CD14-positive monocyte (primary cell): ENCODE measurements at regions not wholly inside any gene's neighbourhood (a gene's known extent, or its start where the extent isn't known, plus 50 kb on each side); places are given as distances from the start of the nearest gene placed in this dataset.
A peak's percentile ranks its signal among the peaks of the same experiment; 100 is the strongest.

Experiments
- DNase-seq, 3 donors: peaks; one replicate each; pipeline ENCODE4 v3.0.0-alpha.2; 2011 to 2022
- H2AFZ ChIP-seq: 2 replicates; pipeline ENCODE4 v1.6.0; 2012; ENCODE audit warnings: mild to moderate bottlenecking, low read depth, low read length, inconsistent platforms; ENCODE audit not compliant: insufficient read depth, poor library complexity, severe bottlenecking
- H3K27ac ChIP-seq, 2 donors: 1 replicate in 1 of 2; 2 replicates in 1 of 2; pipeline ENCODE4 v1.5.1; 2012 to 2013; ENCODE audit warnings: low read length in 2 of 2, control low read depth in 1 of 2, inconsistent platforms in 1 of 2, low read depth in 1 of 2, mild to moderate bottlenecking in 1 of 2
- H3K27me3 ChIP-seq, 2 donors: one replicate each; pipeline versions ENCODE4 v1.6.0 to v1.6.1; 2011 to 2013; ENCODE audit warnings: low read length in 2 of 2; ENCODE audit not compliant: control insufficient read depth in 2 of 2, insufficient read depth in 2 of 2
- H3K36me3 ChIP-seq, 2 donors: replicated peaks in 1 of 2; 1 replicate in 1 of 2; 2 replicates in 1 of 2; pipeline versions ENCODE4 v1.5.1 to v1.6.1; 2012 to 2013; ENCODE audit warnings: low read length in 2 of 2, control low read depth in 1 of 2, inconsistent platforms in 1 of 2, mild to moderate bottlenecking in 1 of 2; ENCODE audit not compliant: insufficient read depth in 2 of 2, control insufficient read depth in 1 of 2
- H3K4me1 ChIP-seq, 2 donors: 1 replicate in 1 of 2; 2 replicates in 1 of 2; pipeline versions ENCODE4 v1.5.1 to v1.6.1; 2012 to 2013; ENCODE audit warnings: low read length in 2 of 2, control low read depth in 1 of 2, inconsistent platforms in 1 of 2, mild to moderate bottlenecking in 1 of 2, moderate library complexity in 1 of 2; ENCODE audit not compliant: insufficient read depth in 2 of 2, control insufficient read depth in 1 of 2
- H3K4me2 ChIP-seq: replicated peaks from 2 replicates; pipeline ENCODE3; 2012; ENCODE audit warnings: low read length, moderate library complexity, mild to moderate bottlenecking; ENCODE audit not compliant: poor library complexity, severe bottlenecking; ENCODE audit errors: extremely low read depth
- H3K4me3 ChIP-seq, 3 experiments: fragments of 200-600 bp in 1 of 3; sonication (generic) in 1 of 3; replicated peaks in 1 of 3; 1 replicate in 2 of 3; 2 replicates in 1 of 3; pipeline ENCODE4 v1.5.1; 2011 to 2013; ENCODE audit warnings: low read length in 3 of 3, mild to moderate bottlenecking in 3 of 3, control low read depth in 2 of 3, low read depth in 2 of 3, inconsistent platforms in 1 of 3, moderate library complexity in 1 of 3
- H3K79me2 ChIP-seq: 2 replicates; pipeline ENCODE4 v1.6.0; 2012; ENCODE audit warnings: mild to moderate bottlenecking, control low read depth, inconsistent platforms, low read length, moderate library complexity; ENCODE audit not compliant: insufficient read depth
- H3K9ac ChIP-seq: 2 replicates; pipeline ENCODE4 v1.6.0; 2017; ENCODE audit warnings: low read length, mild to moderate bottlenecking; ENCODE audit not compliant: insufficient read depth, poor library complexity, severe bottlenecking
- H3K9me3 ChIP-seq, 2 donors: replicated peaks in 1 of 2; 1 replicate in 1 of 2; 2 replicates in 1 of 2; pipeline versions ENCODE4 v1.5.1 to v1.6.1; 2012 to 2013; ENCODE audit warnings: low read length in 2 of 2, control low read depth in 1 of 2; ENCODE audit not compliant: control insufficient read depth in 1 of 2, insufficient read depth in 1 of 2
- H4K20me1 ChIP-seq: 2 replicates; pipeline ENCODE4 v1.6.0; 2012; ENCODE audit warnings: mild to moderate bottlenecking, low read length, control low read depth, moderate library complexity; ENCODE audit not compliant: insufficient read depth
- H3K27ac Mint-ChIP-seq, 7 donors: one replicate each; pipeline ENCODE4 v1.8.0; 2020; ENCODE audit warnings: mild to moderate bottlenecking in 7 of 7, mixed read lengths in 7 of 7, moderate library complexity in 6 of 7, inconsistent platforms in 2 of 7
- H3K27me3 Mint-ChIP-seq, 3 donors: one replicate each; pipeline ENCODE4 v1.8.0; 2021 to 2022; ENCODE audit warnings: low read depth in 3 of 3, mild to moderate bottlenecking in 3 of 3, mixed read lengths in 3 of 3, moderate library complexity in 3 of 3, inconsistent platforms in 1 of 3
- H3K36me3 Mint-ChIP-seq, 2 donors: one replicate each; pipeline ENCODE4 v1.8.0; 2020; ENCODE audit warnings: mixed read lengths in 2 of 2, inconsistent platforms in 1 of 2, mild to moderate bottlenecking in 1 of 2
- H3K4me1 Mint-ChIP-seq: one replicate; pipeline ENCODE4 v1.8.0; 2020; ENCODE audit warnings: mild to moderate bottlenecking, mixed read lengths
- H3K4me3 Mint-ChIP-seq, 2 donors: one replicate each; pipeline ENCODE4 v1.8.0; 2020; ENCODE audit warnings: mild to moderate bottlenecking in 2 of 2, mixed read lengths in 2 of 2, moderate library complexity in 1 of 2
- H3K9me3 Mint-ChIP-seq, 7 donors: one replicate each; pipeline ENCODE4 v1.8.0; 2020 to 2022; ENCODE audit warnings: mixed read lengths in 7 of 7, mild to moderate bottlenecking in 6 of 7, moderate library complexity in 6 of 7, inconsistent platforms in 2 of 7
- WGBS: methylation state at CpG from one replicate; pipeline ENCODE4 v1.1.5; 2013; ENCODE audit warnings: missing lambda C conversion rate; ENCODE audit not compliant: insufficient coverage; 5-methylcytosine and 5-hydroxymethylcytosine counted together
- intact Hi-C, 2 donors: fragments of 100-400 bp; cut with micrococcal nuclease; formaldehyde crosslinking; loops; one replicate each; pipeline versions ENCODE4 v1.15.0 to v1.15.1; 2023
- TF ChIP-seq, protein P1 (sequence below): fragments of 200-600 bp; IDR thresholded peaks from one replicate; pipeline ENCODE4 v1.8.0; 2022; ENCODE audit warnings: antibody characterized with exemption, mild to moderate bottlenecking

DNA sequence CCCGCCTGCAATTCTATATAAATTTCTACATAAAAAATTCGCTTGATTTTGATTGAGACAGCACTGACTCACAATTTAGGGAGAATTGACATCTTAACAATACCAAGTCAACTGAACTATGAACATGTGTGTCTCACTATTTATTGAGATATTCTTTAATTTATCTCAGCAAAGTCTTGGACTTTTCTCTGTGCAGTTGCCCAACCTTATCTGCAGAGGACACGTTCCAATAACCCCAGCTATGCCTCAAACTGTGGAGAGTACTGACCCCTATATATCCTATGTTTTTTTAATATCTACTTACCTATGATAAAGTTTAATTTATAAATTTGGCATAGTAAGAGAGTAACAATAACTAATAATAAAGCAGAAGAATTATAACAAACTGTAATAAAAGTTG is 69.4 kb upstream of the PIP4K2A start:
- H3K36me3 ChIP-seq: no peaks in the 10 kb centered on the region
- no peaks in the 10 kb centered on the region for H3K9me3 ChIP-seq
- H3K27me3 ChIP-seq: no peaks in the 10 kb centered on the region
- TF ChIP-seq, protein P1, sequence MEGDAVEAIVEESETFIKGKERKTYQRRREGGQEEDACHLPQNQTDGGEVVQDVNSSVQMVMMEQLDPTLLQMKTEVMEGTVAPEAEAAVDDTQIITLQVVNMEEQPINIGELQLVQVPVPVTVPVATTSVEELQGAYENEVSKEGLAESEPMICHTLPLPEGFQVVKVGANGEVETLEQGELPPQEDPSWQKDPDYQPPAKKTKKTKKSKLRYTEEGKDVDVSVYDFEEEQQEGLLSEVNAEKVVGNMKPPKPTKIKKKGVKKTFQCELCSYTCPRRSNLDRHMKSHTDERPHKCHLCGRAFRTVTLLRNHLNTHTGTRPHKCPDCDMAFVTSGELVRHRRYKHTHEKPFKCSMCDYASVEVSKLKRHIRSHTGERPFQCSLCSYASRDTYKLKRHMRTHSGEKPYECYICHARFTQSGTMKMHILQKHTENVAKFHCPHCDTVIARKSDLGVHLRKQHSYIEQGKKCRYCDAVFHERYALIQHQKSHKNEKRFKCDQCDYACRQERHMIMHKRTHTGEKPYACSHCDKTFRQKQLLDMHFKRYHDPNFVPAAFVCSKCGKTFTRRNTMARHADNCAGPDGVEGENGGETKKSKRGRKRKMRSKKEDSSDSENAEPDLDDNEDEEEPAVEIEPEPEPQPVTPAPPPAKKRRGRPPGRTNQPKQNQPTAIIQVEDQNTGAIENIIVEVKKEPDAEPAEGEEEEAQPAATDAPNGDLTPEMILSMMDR: no peak
- H3K36me3 Mint-ChIP-seq: no peaks in the 10 kb centered on the region
- H3K4me1 Mint-ChIP-seq: peaks cover 2% of the 10 kb centered on the region
- no peak overlapping the region for H3K27ac Mint-ChIP-seq
- no peak for DNase-seq
- H3K4me2 ChIP-seq: no peak overlapping the region
- intact Hi-C loops: no loop called here
- 86% methylated on average over 1 of the region's 3 CpGs for WGBS
- no peak overlapping the region for H3K9ac ChIP-seq
- no peaks in the 10 kb centered on the region for H3K4me1 ChIP-seq
- no peak overlapping the region for H3K4me3 ChIP-seq
- H4K20me1 ChIP-seq: no peaks in the 10 kb centered on the region
- no peak overlapping the region for H3K4me3 Mint-ChIP-seq
- H3K27ac ChIP-seq: no peak overlapping the region
- peaks cover 0 to 1% (median 0%) of the 10 kb centered on the region in 7 donors for H3K9me3 Mint-ChIP-seq
- H2AFZ ChIP-seq: no peak overlapping the region
- peaks cover 0 to 4% (median 2%) of the 10 kb centered on the region in 3 donors for H3K27me3 Mint-ChIP-seq
- H3K79me2 ChIP-seq: no peaks in the 10 kb centered on the region

DNA sequence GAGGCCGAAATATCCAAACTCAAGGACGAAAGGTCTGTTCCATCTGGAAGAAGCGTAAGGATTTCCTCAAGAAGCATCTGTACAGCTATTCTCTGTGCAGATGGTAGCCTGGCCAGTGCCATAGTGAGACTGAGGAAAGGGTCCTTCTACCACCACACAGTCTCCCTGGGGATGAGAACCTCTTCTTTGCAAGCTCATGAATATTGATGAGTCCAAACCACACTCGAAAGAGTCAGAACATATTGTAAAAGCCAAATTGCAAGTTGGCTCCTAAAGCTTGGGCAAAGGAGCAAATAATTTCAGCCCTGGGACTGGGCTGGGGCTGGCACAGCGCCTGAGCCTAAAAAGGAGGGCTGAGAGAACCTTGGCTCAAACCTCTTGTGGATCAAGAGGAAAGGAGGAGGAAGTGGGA is 66.1 kb upstream of the PIP4K2A start:
- peak overlapping the region in 1 of 7 donors; percentile 9 for H3K27ac Mint-ChIP-seq
- Histone ChIP-seq H3K36me3 (no peaks in the 10 kb centered on the region), H3K4me3 (no peak overlapping the region), H3K4me1 (no peaks in the 10 kb centered on the region), H3K27me3 (no peaks in the 10 kb centered on the region), H2AFZ (no peak overlapping the region), H3K9me3 (peaks cover 10 to 11% of the 10 kb centered on the region in 2 donors), H3K27ac (no peak overlapping the region), H4K20me1 (no peaks in the 10 kb centered on the region), H3K9ac (no peak overlapping the region), H3K4me2 (no peak overlapping the region), H3K79me2 (no peaks in the 10 kb centered on the region)
- H3K4me3 Mint-ChIP-seq: no peak overlapping the region
- intact Hi-C loops: no loop called here
- 100% methylated on average over 5 of the region's 5 CpGs for WGBS
- no peak for DNase-seq
- H3K4me1 Mint-ChIP-seq: no peaks in the 10 kb centered on the region
- TF ChIP-seq, protein P1: no peak
- H3K27me3 Mint-ChIP-seq: peaks cover 0 to 3% (median 2%) of the 10 kb centered on the region in 3 donors
- peaks cover 5 to 12% (median 10%) of the 10 kb centered on the region in 7 donors for H3K9me3 Mint-ChIP-seq
- peaks cover 0 to 4% of the 10 kb centered on the region in 2 donors for H3K36me3 Mint-ChIP-seq
